ENCODE measurements at regions not wholly inside any gene's neighbourhood (a gene's known extent, or its start where the extent isn't known, plus 50 kb on each side); places are given as distances from the start of the nearest gene placed in this dataset.

- no peak for TF ChIP-seq POLR2A (IDR thresholded peaks at IDR 0.05)
- TF ChIP-seq CTCF (IDR thresholded peaks at IDR 0.05): no peak
- TF ChIP-seq EP300 (IDR thresholded peaks at IDR 0.05): no peak
These were observed 68.5 kb upstream of the NAA35 start for GRCh38 chr9:85872463-85872862.

Data from tibial nerve (tissue), 4 donors.